Small intestine (tissue), 7 donors: ENCODE measurements at regions not wholly inside any gene's neighbourhood (a gene's known extent, or its start where the extent isn't known, plus 50 kb on each side); places are given as distances from the start of the nearest gene placed in this dataset.

ENCODE experiments used
- DNase-seq, 2 donors: peaks; one replicate each; pipeline versions ENCODE4 v3.0.0 to v3.0.0-alpha.2; 2013
- FAIRE-seq: peaks from 2 replicates; lab custom pipeline; 2012; peaks lifted over from hg19 to GRCh38; lab: Jason Lieb, UNC
- H3K27ac ChIP-seq, 3 donors: one replicate each; pipeline ENCODE4 v1.5.1; 2013; ENCODE audit warnings: low read length in 2 of 3, mild to moderate bottlenecking in 2 of 3, control low read depth in 1 of 3, inconsistent platforms in 1 of 3, low read depth in 1 of 3, moderate library complexity in 1 of 3
- H3K27me3 ChIP-seq, 3 donors: one replicate each; pipeline ENCODE4 v1.6.1; 2013; ENCODE audit warnings: low read length in 3 of 3, inconsistent platforms in 1 of 3; ENCODE audit not compliant: control insufficient read depth in 3 of 3, insufficient read depth in 3 of 3
- H3K36me3 ChIP-seq, 3 donors: one replicate each; pipeline ENCODE4 v1.6.1; 2013; ENCODE audit warnings: low read length in 3 of 3, inconsistent platforms in 1 of 3, low read depth in 1 of 3, mild to moderate bottlenecking in 1 of 3, moderate library complexity in 1 of 3; ENCODE audit not compliant: control insufficient read depth in 3 of 3, insufficient read depth in 2 of 3
- H3K4me1 ChIP-seq, 3 donors: one replicate each; pipeline ENCODE4 v1.6.1; 2013; ENCODE audit warnings: low read length in 2 of 3, inconsistent platforms in 1 of 3, low read depth in 1 of 3, mild to moderate bottlenecking in 1 of 3, moderate library complexity in 1 of 3; ENCODE audit not compliant: control insufficient read depth in 3 of 3, insufficient read depth in 2 of 3
- H3K4me3 ChIP-seq, 3 donors: one replicate each; pipeline ENCODE4 v1.5.1; 2013; ENCODE audit warnings: low read length in 3 of 3, control low read depth in 1 of 3, inconsistent platforms in 1 of 3, low read depth in 1 of 3, mild to moderate bottlenecking in 1 of 3, moderate library complexity in 1 of 3
- H3K9me3 ChIP-seq, 2 donors: one replicate each; pipeline ENCODE4 v1.6.1; 2013; ENCODE audit warnings: low read depth in 1 of 2, low read length in 1 of 2; ENCODE audit not compliant: control insufficient read depth in 2 of 2, insufficient read depth in 1 of 2
- WGBS, 3 donors: extraction: QIAGEN DNeasy Blood & Tissue Kit; methylation state at CpG; one replicate each; pipeline ENCODE4 v1.1.7; 2013; 5-methylcytosine and 5-hydroxymethylcytosine counted together
- donor health status: healthy with polysubstance abuse.
- donor health status: control.
- donor health status: control.
- donor health status: Bipolar disorder and iron deficiency.
- donor health status: healthy.

DNA sequence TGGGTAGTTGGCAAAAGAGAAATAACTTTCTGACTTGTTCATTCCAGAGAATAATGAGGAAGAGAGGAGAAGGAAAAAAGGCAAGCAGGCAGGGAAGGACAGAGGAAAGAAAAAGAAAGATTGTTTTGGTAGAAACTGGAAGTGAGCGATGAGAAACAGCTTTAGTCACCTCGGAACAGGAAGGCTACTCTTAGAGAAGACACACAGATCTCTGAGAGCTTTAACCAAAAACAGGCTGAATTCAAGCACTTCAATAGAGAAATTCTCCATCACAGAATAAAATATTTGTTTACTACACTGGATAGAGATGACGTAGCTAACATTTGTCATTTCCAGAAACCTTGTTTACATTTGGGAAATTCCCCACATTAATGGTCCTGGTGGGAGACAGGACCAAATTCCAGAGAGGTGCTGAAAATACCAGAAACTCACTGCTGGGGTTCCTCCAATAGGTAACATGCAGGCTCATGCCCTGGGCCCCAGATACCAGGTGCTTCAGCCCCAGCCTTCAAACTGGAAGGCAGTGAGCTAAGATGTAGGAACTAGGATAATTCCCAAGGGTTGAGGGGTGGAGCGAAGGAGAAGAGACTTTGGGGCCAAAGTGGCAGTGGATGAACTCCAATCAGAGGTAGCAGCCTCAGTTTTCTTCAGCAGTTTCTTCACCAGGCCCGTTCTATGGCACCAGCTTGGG lies 227.7 kb upstream of the GRAMD2B start:
- WGBS, 3 donors, result 68 to 81% (median 74%) methylated on average over 5 of the region's 5 CpGs
- Histone ChIP-seq H3K36me3 (no peaks in the 10 kb centered on the region), H3K4me1 (no peaks in the 10 kb centered on the region), H3K27me3 (no peaks in the 10 kb centered on the region), H3K27ac (no peak overlapping the region), H3K4me3 (no peak overlapping the region), H3K9me3 (no peaks in the 10 kb centered on the region)
- FAIRE-seq (no peak), DNase-seq (no peak)

- Histone ChIP-seq H3K27me3 (no peaks in the 10 kb centered on the region), H3K4me3 (no peak overlapping the region), H3K36me3 (no peaks in the 10 kb centered on the region), H3K9me3 (no peaks in the 10 kb centered on the region), H3K4me1 (no peaks in the 10 kb centered on the region), H3K27ac (no peak overlapping the region)
- 75 to 84% (median 76%) methylated on average over 2 of the region's 2 CpGs for WGBS, 3 donors
- FAIRE-seq (no peak), DNase-seq (no peak)
Observed at GRCh38 chr5:126198531-126198930, 224.7 kb upstream of the GRAMD2B start.

DNA sequence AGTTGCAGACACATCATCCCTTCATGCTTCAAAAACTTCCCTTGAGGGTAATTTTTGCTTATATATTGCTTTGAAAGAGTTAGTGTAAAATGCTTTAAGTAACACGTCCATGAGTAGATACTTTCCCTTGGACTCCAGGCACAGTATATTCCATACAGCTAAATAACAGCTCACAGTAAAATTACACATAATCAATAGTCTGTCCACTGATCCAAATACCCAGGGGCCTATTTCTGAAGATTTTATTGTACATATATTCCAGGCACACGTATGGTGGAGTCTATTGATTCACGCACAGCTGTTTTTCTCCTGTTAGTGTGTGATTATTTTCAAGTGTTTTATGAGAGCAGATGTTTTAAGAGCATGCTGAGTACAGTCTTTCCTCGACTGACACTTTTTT lies 223.7 kb upstream of the GRAMD2B start:
- Histone ChIP-seq H3K4me1 (no peaks in the 10 kb centered on the region), H3K36me3 (no peaks in the 10 kb centered on the region), H3K27me3 (no peaks in the 10 kb centered on the region)

GRCh38 chr5:126208691-126209090 lies 214.5 kb upstream of the GRAMD2B start:
- H3K9me3 ChIP-seq, result no peaks in the 10 kb centered on the region
- 67 to 68% (median 68%) methylated on average over 4 of the region's 4 CpGs for WGBS, 3 donors
- FAIRE-seq (no peak), DNase-seq (no peak)
- H3K4me3 ChIP-seq, result no peak overlapping the region
- H3K27ac ChIP-seq, result no peak overlapping the region
- no peaks in the 10 kb centered on the region for H3K4me1 ChIP-seq
- no peaks in the 10 kb centered on the region for H3K36me3 ChIP-seq
- no peaks in the 10 kb centered on the region for H3K27me3 ChIP-seq

More for the DNA sequence above, 223.7 kb upstream of the GRAMD2B start:
- Histone ChIP-seq H3K4me3 (no peak overlapping the region), H3K9me3 (no peaks in the 10 kb centered on the region), H3K27ac (no peak overlapping the region)
- DNase-seq, result no peak
- 75 to 79% (median 76%) methylated on average over 4 of the region's 4 CpGs for whole genome bisulfite sequencing, 3 donors
- FAIRE-seq, result no peak

DNA sequence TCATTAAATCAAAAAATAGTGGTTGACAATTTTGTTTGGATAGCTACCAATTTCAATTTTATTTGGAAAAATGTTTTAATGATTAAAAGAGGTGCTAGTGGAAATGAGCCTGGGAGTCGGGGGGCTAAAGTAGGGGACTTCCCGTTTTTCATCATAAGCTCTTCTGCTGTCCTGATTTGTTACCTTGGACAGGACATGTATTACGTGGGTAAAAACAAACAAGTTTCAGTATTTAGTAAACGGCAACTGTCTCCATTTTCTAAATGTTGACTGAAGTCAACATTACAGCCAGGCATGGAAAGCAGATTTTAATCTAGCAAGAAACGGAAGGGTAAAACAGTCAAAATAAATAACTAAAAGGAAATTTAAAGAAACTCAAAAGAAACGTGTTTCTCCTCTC lies 212.3 kb upstream of the GRAMD2B start:
- Histone ChIP-seq H3K4me1 (no peaks in the 10 kb centered on the region), H3K27me3 (no peaks in the 10 kb centered on the region), H3K4me3 (no peak overlapping the region), H3K9me3 (no peaks in the 10 kb centered on the region), H3K36me3 (no peaks in the 10 kb centered on the region), H3K27ac (no peak overlapping the region)
- no peak for FAIRE-seq
- 73 to 84% (median 74%) methylated on average over 6 of the region's 6 CpGs for WGBS, 3 donors
- no peak for DNase-seq

DNA sequence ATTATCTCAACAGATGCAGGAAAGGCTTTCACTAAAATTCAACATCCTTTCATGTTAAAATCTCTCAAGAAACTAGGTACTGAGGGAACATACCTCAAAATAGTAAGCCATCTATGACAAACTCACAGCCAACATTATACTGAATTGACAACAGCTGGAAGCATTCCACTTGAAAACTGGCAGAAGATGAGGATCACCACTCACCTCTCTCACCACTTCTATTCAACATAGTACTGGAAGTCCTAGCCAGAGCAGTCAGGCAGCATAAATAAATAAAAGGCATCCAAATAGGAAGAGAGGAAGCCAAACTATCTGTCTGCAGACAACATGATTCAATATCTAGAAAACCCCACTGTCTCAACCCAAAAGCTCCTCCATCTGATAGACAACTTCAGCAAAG lies 203.6 kb upstream of the GRAMD2B start:
- FAIRE-seq (no peak), DNase-seq (no peak)
- no peaks in the 10 kb centered on the region for H3K27me3 ChIP-seq
- H3K9me3 ChIP-seq, result peaks cover 0 to 4% of the 10 kb centered on the region in 2 donors
- H3K4me3 ChIP-seq, result no peak overlapping the region
- no peaks in the 10 kb centered on the region for H3K4me1 ChIP-seq
- no peak overlapping the region for H3K27ac ChIP-seq
- H3K36me3 ChIP-seq, result no peaks in the 10 kb centered on the region

DNA sequence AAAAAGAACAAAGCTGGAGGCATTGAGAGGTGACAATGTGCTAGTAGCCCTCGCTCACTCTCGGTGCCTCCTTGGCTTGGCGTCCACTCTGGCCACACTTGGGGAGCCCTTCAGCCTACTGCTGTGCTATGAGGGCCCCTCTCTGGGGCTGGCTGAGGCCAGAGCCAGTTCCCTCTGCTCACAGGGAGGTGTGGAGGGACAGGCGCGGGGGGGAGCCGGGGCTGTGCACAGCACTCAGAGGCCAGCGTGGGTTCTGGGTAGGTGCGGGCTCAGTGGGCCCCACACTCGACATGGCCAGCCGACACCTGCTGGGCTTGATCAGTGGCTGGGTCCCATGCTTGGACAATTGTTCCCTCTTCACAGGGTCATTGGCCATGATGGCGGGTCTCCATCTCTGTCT lies 202.5 kb upstream of the GRAMD2B start:
- H3K27ac ChIP-seq, result no peak overlapping the region
- DNase-seq (no peak), FAIRE-seq (no peak)
- H3K36me3 ChIP-seq, result no peaks in the 10 kb centered on the region
- no peaks in the 10 kb centered on the region for H3K4me1 ChIP-seq
- peaks cover 0 to 4% of the 10 kb centered on the region in 2 donors for H3K9me3 ChIP-seq
- no peak overlapping the region for H3K4me3 ChIP-seq
- H3K27me3 ChIP-seq, result no peaks in the 10 kb centered on the region
- 88 to 95% (median 93%) methylated on average over 11 of the region's 11 CpGs for WGBS, 3 donors

GRCh38 chr5:126228934-126229333 lies 194.3 kb upstream of the GRAMD2B start:
- Histone ChIP-seq H3K36me3 (no peaks in the 10 kb centered on the region), H3K27me3 (no peaks in the 10 kb centered on the region), H3K4me1 (no peaks in the 10 kb centered on the region), H3K4me3 (no peak overlapping the region), H3K9me3 (peaks cover 0 to 17% of the 10 kb centered on the region in 2 donors), H3K27ac (no peak overlapping the region)
- no peak for FAIRE-seq
- 89 to 95% (median 92%) methylated on average over 14 of the region's 14 CpGs for WGBS, 3 donors
- no peak for DNase-seq

- 78 to 89% (median 87%) methylated on average over 5 of the region's 5 CpGs for WGBS, 3 donors
- no peak for FAIRE-seq
Observed at GRCh38 chr5:126233256-126233655, 190.0 kb upstream of the GRAMD2B start.

More at GRCh38 chr5:126233256-126233655, 190.0 kb upstream of the GRAMD2B start:
- H3K4me1 ChIP-seq, result no peaks in the 10 kb centered on the region
- DNase-seq, result no peak
- peaks cover 0 to 17% of the 10 kb centered on the region in 2 donors for H3K9me3 ChIP-seq
- no peak overlapping the region for H3K4me3 ChIP-seq
- no peaks in the 10 kb centered on the region for H3K36me3 ChIP-seq
- H3K27ac ChIP-seq, result no peak overlapping the region
- no peaks in the 10 kb centered on the region for H3K27me3 ChIP-seq
